ENCODE measurements at regions not wholly inside any gene's neighbourhood (a gene's known extent, or its start where the extent isn't known, plus 50 kb on each side); places are given as distances from the start of the nearest gene placed in this dataset.
"Not testable (repeated sequence)": the region's sequence is repeated elsewhere in the genome, so short reads cannot be mapped to it uniquely, and the experiment has no call there.

GRCh38 chr1:221868593-221869303 is 126.9 kb upstream of the DUSP10 start:
- DNase-seq (ENCODE audit: extremely low read depth, low read depth), result peak; percentile 52

GRCh38 chr1:221867003-221867402 is 125.1 kb upstream of the DUSP10 start:
- DNase-seq (ENCODE audit: extremely low read depth, low read depth), result no peak

- DNase-seq (ENCODE audit: extremely low read depth, low read depth), result no peak
These were observed 123.9 kb upstream of the DUSP10 start for GRCh38 chr1:221865808-221866207.

GRCh38 chr1:221863635-221864034 is 121.7 kb upstream of the DUSP10 start:
- DNase-seq (ENCODE audit: extremely low read depth, low read depth), result no peak

GRCh38 chr1:221862971-221863370 is 121.1 kb upstream of the DUSP10 start:
- no peak for DNase-seq (ENCODE audit: extremely low read depth, low read depth)

GRCh38 chr1:221858818-221859611 is 117.1 kb upstream of the DUSP10 start:
- no peak for DNase-seq (ENCODE audit: extremely low read depth, low read depth)

- not testable (repeated sequence) for DNase-seq (ENCODE audit: extremely low read depth, low read depth)
These were observed 115.2 kb upstream of the DUSP10 start for GRCh38 chr1:221857094-221857444.

GRCh38 chr1:221856228-221857093 is 114.6 kb upstream of the DUSP10 start:
- no peak for DNase-seq (ENCODE audit: extremely low read depth, low read depth)

GRCh38 chr1:221855156-221855555 is 113.3 kb upstream of the DUSP10 start:
- DNase-seq (ENCODE audit: extremely low read depth, low read depth), result no peak

- DNase-seq (ENCODE audit: extremely low read depth, low read depth), result no peak
These were observed 109.4 kb upstream of the DUSP10 start for GRCh38 chr1:221851336-221851735.

GRCh38 chr1:221850470-221851187 is 108.7 kb upstream of the DUSP10 start:
- DNase-seq (ENCODE audit: extremely low read depth, low read depth), result no peak

- no peak for DNase-seq (ENCODE audit: extremely low read depth, low read depth)
These were observed 108.0 kb upstream of the DUSP10 start for GRCh38 chr1:221849897-221850296.

GRCh38 chr1:221849110-221849509 is 107.2 kb upstream of the DUSP10 start:
- DNase-seq (ENCODE audit: extremely low read depth, low read depth), result no peak

GRCh38 chr1:221847676-221848075 is 105.8 kb upstream of the DUSP10 start:
- DNase-seq (ENCODE audit: extremely low read depth, low read depth), result no peak

GRCh38 chr1:221845650-221846371 is 103.9 kb upstream of the DUSP10 start:
- peak; percentile 79 for DNase-seq (ENCODE audit: extremely low read depth, low read depth)

- DNase-seq (ENCODE audit: extremely low read depth, low read depth), result no peak
These were observed 100.1 kb upstream of the DUSP10 start for GRCh38 chr1:221841983-221842335.

GRCh38 chr1:221841251-221841982 is 99.5 kb upstream of the DUSP10 start:
- no peak for DNase-seq (ENCODE audit: extremely low read depth, low read depth)

GRCh38 chr1:221840511-221841243 is 98.8 kb upstream of the DUSP10 start:
- no peak for DNase-seq (ENCODE audit: extremely low read depth, low read depth)

Data from NCI-H460 (cell line).